ENCODE measurements at regions not wholly inside any gene's neighbourhood (a gene's known extent, or its start where the extent isn't known, plus 50 kb on each side); places are given as distances from the start of the nearest gene placed in this dataset.

- TF ChIP-seq CTCF (IDR thresholded peaks at IDR 0.05; ENCODE audit: poor library complexity) (peak; percentile 55), EZH2 (IDR thresholded peaks at IDR 0.05; ENCODE audit: borderline replicate concordance) (no peak), EZH2phosphoT487 (IDR thresholded peaks at IDR 0.05; ENCODE audit: low read depth, severe bottlenecking, unreplicated experiment) (no peak)
Measured at GRCh38 chrX:109911046-109911445, 91.9 kb upstream of the TMEM164 start.
